ENCODE measurements at regions not wholly inside any gene's neighbourhood (a gene's known extent, or its start where the extent isn't known, plus 50 kb on each side); places are given as distances from the start of the nearest gene placed in this dataset.

DNA sequence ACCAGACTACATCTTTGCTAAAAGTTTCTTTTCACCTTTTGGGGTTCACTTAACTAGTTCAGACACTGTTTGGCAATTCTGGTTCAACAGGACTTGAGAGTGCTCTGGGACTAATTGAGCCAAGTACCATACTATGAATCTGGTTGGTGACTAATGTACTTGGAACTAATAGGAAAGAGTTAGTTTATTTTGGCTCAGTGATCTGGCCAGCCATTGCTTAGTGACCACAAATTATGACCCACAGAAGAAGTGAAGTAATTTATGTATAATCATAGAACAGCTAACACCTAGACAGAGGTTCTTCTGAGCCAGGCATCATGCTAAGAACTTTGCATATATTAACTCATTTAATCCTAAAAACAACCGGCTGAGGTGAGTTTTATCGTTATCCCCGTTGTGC is 126.5 kb upstream of the JCAD start:
- intact Hi-C loops (cut with DNase I; ENCODE audit: low total_unique reads) = no loop called here
- H3K27ac ChIP-seq = peak overlapping the region in 1 of 2 donors; percentile 42
- no peak overlapping the region for H3K4me3 ChIP-seq
- H3K27me3 ChIP-seq = no peaks in the 10 kb centered on the region
- H3K4me1 ChIP-seq = peaks cover 0 to 4% of the 10 kb centered on the region in 2 donors
- H3K9me3 ChIP-seq = no peaks in the 10 kb centered on the region
- TF ChIP-seq POLR2A (IDR thresholded peaks at IDR 0.05) = no peak
- TF ChIP-seq, protein P1, sequence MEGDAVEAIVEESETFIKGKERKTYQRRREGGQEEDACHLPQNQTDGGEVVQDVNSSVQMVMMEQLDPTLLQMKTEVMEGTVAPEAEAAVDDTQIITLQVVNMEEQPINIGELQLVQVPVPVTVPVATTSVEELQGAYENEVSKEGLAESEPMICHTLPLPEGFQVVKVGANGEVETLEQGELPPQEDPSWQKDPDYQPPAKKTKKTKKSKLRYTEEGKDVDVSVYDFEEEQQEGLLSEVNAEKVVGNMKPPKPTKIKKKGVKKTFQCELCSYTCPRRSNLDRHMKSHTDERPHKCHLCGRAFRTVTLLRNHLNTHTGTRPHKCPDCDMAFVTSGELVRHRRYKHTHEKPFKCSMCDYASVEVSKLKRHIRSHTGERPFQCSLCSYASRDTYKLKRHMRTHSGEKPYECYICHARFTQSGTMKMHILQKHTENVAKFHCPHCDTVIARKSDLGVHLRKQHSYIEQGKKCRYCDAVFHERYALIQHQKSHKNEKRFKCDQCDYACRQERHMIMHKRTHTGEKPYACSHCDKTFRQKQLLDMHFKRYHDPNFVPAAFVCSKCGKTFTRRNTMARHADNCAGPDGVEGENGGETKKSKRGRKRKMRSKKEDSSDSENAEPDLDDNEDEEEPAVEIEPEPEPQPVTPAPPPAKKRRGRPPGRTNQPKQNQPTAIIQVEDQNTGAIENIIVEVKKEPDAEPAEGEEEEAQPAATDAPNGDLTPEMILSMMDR (IDR thresholded peaks at IDR 0.05) = no peak
- H3K36me3 ChIP-seq = no peaks in the 10 kb centered on the region
- DNase-seq = no peak

- intact Hi-C loops (cut with DNase I; ENCODE audit: low total_unique reads) = no loop called here
- H3K36me3 ChIP-seq = no peaks in the 10 kb centered on the region
- no peak overlapping the region for H3K27ac ChIP-seq
- TF ChIP-seq, protein P1 (IDR thresholded peaks at IDR 0.05) = no peak
- TF ChIP-seq POLR2A (IDR thresholded peaks at IDR 0.05) = no peak
- H3K4me1 ChIP-seq = peaks cover 0 to 4% of the 10 kb centered on the region in 2 donors
- DNase-seq = no peak
- no peak overlapping the region for H3K4me3 ChIP-seq
- H3K9me3 ChIP-seq = no peaks in the 10 kb centered on the region
- no peaks in the 10 kb centered on the region for H3K27me3 ChIP-seq
Observed at GRCh38 chr10:30185341-30185740, 126.0 kb upstream of the JCAD start.

DNA sequence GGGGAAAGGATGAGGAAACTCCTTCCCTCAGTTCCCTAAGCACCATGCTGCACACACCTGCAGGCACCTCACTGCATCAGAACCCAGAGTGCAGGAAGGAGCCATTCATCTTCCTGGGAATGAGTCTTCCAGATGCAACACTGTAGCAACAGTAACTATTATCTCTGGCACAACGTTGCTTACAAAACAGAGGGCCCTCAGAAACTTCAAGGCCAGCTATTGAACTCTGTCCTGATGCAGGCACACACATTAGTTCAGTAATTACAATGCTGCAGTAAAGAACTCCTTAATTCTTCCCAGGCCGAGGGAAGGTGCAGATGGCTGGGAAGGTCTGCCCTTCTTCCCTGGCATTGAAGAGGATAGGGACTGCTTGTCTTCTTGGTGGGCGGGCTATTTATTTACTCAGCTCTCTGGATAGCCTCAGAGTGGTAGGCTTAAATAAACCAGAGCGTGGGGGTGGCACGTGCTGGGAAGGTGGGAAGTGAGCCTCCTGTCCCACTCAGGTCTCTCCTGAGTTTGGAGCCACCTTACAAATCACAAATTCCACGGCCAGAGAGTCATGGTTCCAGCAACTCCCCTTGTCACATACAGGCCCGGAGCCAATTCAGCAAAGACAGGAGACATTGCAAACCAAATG is 125.1 kb upstream of the JCAD start:
- no peaks in the 10 kb centered on the region for H3K9me3 ChIP-seq
- no peak for DNase-seq
- intact Hi-C loops (cut with DNase I; ENCODE audit: low total_unique reads) = no loop called here
- TF ChIP-seq, protein P1 (IDR thresholded peaks at IDR 0.05) = no peak
- TF ChIP-seq POLR2A (IDR thresholded peaks at IDR 0.05) = no peak
- no peaks in the 10 kb centered on the region for H3K36me3 ChIP-seq
- H3K27me3 ChIP-seq = no peaks in the 10 kb centered on the region
- no peak overlapping the region for H3K27ac ChIP-seq
- H3K4me3 ChIP-seq = no peak overlapping the region
- peaks cover 0 to 4% of the 10 kb centered on the region in 2 donors for H3K4me1 ChIP-seq

- DNase-seq = no peak
- Histone ChIP-seq H3K4me1 (peaks cover 0 to 4% of the 10 kb centered on the region in 2 donors), H3K4me3 (no peak overlapping the region), H3K27me3 (no peaks in the 10 kb centered on the region), H3K36me3 (no peaks in the 10 kb centered on the region), H3K27ac (peak overlapping the region; percentile 57 to 62), H3K9me3 (no peaks in the 10 kb centered on the region)
- intact Hi-C loops (cut with DNase I; ENCODE audit: low total_unique reads) = no loop called here
- TF ChIP-seq, protein P1 (IDR thresholded peaks at IDR 0.05) = no peak
- TF ChIP-seq POLR2A (IDR thresholded peaks at IDR 0.05) = no peak
Observed at GRCh38 chr10:30183055-30183402, 123.6 kb upstream of the JCAD start.

DNA sequence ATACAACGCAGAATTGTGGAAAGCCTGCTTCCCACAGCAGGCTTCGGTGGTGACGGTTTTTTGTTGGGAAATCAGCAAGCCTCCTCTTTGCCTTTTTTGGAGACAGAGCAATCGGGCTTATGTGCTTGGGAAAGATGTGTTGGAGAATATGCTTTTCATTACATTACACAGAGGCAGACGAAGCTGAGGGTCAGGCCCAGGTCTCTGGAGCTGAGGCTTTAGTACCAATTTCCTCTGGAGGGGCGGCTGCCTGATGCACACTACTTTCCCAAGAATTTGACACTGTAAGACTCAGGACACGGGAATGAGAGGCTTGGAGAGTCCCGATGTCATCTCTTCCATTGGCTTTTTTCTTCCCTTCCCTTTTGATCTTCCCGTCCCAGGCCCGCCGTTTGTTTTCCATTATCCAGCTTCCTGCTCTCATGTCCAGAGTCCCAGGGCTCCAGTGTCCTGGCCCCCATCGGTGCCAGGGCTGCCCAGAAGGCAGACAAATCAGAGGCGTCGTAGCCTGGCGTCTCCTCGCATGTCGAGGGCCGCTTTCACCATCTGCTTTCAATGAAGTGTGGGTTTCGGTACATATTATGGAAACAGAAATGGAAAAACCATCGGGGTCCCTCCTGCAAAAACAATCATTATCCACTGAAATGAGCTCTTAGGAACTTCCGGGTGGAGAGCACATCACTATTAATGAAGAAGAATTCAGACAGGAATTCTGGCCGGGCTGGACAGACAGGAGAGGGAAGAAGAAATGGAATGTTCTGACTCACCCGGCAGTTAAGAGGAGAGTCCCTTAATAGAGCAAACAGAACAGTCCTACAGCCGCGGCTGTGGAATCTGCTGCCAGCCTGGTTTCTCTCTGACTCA is 123.0 kb upstream of the JCAD start:
- Histone ChIP-seq H3K9me3 (no peaks in the 10 kb centered on the region), H3K4me3 (no peak overlapping the region), H3K27me3 (no peaks in the 10 kb centered on the region), H3K4me1 (peaks cover 0 to 4% of the 10 kb centered on the region in 2 donors), H3K36me3 (no peaks in the 10 kb centered on the region), H3K27ac (peak overlapping the region; percentile 57 to 62)
- TF ChIP-seq, protein P1 (IDR thresholded peaks at IDR 0.05) = no peak
- TF ChIP-seq POLR2A (IDR thresholded peaks at IDR 0.05) = no peak
- DNase-seq = peak in 1 of 2 donors; percentile 22
- intact Hi-C loops (cut with DNase I; ENCODE audit: low total_unique reads) = no loop called here

Data from uterus (tissue), 3 donors.